HG03097 (cell line): ENCODE measurements at regions not wholly inside any gene's neighbourhood (a gene's known extent, or its start where the extent isn't known, plus 50 kb on each side); places are given as distances from the start of the nearest gene placed in this dataset.
"Not testable (repeated sequence)": the region's sequence is repeated elsewhere in the genome, so short reads cannot be mapped to it uniquely, and the experiment has no call there.

Experiments used
- ATAC-seq: cut with Tn5 transposase; IDR thresholded peaks from one replicate; pipeline ENCODE4 v1.9.1; 2021; ENCODE audit not compliant: unreplicated experiment, low FRiP score

DNA sequence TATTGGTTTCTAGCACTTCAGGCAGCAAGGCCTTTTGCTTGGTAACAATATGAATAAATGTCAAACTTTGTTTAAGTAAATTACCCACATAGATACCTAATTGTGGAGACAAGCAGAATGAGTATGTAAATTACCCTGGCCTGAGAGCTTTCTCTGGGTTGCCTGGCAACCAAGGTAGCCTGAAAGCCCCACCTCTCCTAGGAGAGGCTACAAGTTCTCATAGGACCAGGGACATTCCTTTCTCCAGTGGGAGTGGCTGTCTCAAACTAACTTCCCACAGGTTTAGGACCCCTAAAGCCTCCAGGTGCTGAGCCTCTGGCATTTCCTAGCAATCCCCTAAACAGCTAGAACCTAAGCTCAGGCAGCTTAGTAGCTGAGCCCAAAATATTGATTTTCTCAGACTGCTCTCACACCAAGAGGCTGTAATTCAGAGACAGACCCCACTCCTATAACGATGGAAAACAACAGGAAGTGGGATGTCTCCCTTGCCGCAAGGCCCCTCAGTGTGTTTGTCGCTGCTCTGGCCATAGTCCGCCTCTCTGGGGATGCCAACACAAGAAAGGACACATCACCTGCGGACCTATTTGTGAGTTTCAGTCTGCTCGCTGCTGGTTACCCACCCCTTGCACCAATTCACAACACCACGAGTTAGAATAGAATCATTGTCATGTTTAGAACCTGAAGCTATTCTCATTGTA is 207.3 kb downstream of the DLEU7 start:
- no peak for ATAC-seq

DNA sequence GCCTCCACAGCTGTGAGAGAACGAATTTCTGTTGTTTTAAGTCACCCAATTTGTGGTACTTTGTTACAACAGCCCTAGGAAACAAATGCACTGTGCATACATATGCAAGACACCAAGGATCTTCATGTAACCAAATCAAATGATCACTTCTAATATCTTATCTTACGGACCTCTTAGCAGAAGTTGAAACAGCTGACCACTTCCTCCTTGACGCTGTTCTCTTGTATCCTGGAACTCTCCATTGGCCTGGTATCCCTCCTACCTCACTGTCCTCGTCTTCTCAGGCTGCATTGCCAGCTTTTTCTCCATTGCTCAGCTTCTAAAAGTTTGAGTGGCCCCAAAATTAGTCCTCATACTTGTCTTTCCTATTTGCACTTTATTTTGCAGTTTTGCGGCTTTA is 200.4 kb downstream of the DLEU7 start:
- no peak for ATAC-seq

GRCh38 chr13:50644081-50644871 is 199.2 kb downstream of the DLEU7 start:
- ATAC-seq, result no peak

- ATAC-seq, result no peak
Observed at GRCh38 chr13:50645092-50645491, 198.4 kb downstream of the DLEU7 start.

- no peak for ATAC-seq
Observed at GRCh38 chr13:50646070-50646469, 197.4 kb downstream of the DLEU7 start.

GRCh38 chr13:50649211-50649610 is 194.3 kb downstream of the DLEU7 start:
- no peak for ATAC-seq

DNA sequence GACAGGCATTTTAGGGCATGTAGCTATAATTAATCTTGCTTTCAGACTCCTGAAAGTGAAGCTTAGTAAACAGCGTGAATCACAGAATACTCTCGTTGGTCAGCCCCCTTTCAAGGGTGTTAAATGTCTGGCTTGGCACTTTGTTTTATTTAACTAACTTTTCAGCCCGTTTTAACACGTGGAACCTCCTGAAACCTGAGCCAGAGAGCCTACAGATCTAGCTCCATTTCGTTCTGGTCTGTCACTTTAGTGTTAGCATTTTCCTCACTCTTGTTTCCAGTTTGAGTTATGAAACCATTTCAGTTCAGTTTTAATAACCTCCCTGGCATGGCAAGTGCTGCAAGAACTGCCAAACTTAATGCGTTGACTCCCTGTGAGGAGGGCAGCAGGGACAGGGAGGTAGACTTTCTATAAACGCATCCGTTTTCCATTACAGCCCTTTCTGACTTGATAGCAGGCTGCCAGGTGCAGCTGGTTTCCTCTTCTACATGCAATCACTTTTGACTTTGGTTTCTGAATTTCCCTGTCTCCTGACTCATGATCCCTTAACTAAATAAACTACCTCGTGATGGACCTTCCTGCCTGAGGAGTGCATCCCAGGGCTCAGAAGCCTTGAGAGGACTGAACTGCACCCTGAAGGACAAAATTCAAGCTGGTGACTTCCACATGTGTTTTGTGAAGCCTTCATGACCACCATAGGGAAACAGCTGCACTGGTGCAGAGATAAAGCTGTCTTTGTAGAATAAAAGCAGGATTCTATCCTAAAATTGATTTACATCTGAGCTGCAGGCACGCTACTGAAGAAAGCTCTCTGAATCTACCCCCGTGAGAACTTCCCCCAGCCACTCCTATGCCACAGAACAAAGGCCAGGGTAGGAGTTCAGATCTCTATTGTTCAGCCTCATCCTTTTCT is 192.6 kb downstream of the DLEU7 start:
- ATAC-seq, result no peak

DNA sequence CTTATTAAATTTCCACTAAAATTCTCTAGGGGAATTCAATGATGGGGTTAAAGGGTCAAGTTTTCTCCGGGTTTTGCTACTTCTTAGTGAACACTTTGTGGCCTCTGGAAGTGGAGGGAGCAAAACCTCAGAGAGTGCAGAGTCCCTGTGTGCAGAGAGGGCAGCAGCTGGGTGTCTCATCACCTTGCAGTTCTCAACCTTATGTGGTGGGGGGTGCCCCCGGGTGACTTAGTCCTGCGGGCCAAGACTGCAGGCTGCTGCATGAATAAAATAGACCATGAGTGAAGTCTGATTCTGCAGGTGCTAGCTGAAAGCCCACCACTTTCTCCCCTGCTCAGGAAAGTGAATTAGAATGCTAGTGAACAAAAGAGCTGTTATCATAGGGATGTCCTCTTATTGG is 191.6 kb downstream of the DLEU7 start:
- ATAC-seq, result no peak

DNA sequence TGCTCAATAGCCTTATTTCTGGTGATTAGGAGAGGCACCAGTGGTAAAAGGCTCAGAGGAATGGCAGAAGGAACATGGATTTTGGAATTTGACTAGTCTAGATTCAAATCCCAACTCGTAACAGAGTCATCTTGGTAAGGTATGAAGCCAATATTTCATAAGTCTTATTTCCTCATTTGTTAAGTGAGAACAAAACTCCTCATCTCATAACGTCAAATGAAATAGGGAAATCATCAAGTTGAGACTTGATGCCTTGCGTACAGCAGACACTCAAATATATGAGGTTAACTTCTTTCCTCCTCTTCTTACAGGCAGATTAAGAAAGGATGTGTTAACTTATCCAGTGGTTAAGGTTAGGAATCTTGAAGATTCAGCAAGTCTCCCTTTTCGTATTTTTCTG is 189.2 kb downstream of the DLEU7 start:
- ATAC-seq, result no peak

DNA sequence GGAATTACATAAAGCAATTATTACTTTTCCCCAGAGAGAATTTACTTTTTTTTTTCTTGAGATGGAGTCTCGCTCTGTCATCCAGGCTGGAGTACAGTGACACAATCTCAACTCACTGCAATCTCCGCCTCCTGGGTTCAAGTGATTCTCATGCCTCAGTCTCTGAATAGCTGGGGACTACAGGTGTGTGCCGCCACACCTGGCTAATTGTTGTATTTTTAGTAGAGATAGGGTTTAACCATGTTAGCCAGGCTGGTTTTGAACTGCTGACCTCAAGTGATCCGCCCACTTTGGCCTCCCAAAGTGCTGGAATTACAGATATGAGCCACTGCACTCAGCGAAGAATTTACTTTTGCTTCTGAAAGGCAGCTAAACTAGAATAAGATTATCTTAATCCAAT is 181.6 kb downstream of the DLEU7 start:
- ATAC-seq, result not testable (repeated sequence)

- no peak for ATAC-seq
Observed at GRCh38 chr13:50664951-50665350, 178.5 kb downstream of the DLEU7 start.

DNA sequence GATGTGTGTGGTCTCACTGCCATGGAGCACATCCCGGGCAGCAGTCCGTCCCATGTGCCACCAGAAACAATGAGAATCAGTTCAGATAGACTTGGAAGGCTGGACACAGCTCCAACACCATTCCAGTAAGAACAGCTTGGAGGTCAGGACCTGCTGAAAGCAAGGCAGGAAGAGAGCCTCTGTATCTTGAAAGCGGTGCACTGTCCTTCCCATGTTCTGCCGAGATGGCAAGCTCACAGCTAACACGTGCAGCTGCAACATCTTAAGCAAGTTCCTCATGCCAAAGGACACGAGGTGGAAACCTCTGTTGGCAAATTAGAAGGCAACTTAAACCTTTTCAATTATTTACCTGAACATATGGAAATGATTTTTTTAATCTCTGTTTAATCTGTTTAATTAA is 175.4 kb downstream of the DLEU7 start:
- no peak for ATAC-seq

- ATAC-seq, result no peak
Observed at GRCh38 chr13:50668691-50669271, 174.7 kb downstream of the DLEU7 start.

DNA sequence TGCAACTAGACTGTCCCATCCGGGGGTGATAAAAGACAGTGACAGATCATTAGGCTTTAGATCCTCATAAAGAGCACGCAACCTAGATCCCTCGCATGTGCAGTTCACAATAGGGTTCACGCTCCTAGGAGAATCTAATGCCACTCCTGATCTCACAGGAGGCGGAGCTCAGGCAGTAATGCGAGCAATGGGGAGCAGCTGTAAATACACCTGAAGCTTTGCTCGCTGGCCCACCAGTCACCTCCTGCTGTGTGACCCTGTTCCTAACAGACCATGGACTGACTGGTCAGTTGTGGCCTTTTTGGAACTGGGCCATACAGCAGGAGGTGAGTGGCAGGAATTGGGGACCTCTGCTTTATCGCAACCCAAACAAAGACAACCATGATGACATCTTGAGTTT is 173.2 kb downstream of the DLEU7 start:
- ATAC-seq, result no peak

DNA sequence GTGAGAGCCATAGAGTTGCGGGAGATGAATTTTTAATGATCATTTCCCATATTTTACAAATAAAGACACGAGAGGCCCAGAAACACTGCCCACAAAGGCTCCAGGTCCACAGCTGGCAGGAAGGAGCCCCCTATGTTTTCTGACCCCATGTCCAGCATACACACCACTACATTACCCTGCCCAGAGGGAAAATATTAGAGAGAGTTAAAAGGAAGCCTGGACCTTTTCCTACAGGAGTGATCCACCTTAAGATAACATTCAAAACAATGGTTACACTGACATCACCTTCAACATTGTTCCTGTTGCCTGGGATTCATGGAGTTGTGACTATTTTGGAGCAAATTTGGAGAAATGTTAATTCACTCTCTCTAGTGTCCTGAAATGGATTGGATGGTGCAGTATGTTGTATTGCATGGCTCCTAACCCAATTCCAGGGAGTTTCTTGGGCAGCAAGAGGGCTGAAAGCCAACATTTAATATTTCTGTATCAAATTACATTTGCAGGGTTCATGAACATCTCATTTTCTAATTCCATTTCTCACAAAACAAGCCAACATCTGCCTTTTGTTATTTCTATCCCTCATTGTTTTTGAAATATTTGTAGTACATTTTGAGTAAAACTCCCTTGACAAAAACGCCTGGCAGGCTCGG is 172.5 kb downstream of the DLEU7 start:
- no peak for ATAC-seq

- no peak for ATAC-seq
Observed at GRCh38 chr13:50671497-50671850, 172.0 kb downstream of the DLEU7 start.

DNA sequence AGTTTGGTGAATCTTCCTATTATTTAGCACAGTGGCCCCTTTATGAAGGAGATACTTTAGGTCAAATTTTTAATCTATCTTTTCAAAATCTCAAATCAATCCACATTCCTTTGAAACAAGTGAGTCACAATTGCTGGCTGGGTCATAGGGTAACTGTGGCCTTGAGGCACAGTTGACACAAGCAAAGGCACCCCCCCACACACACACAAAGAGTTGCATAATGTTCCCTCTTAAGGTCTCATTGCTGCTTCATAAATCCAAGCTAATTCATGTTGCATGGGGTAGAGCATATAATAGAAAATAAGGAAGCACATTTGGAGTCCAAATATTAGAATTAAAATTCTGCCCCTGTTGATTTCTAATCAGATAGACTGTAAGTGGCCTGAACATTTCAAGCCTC is 171.5 kb downstream of the DLEU7 start:
- ATAC-seq, result no peak

- no peak for ATAC-seq
Observed at GRCh38 chr13:50675651-50676050, 167.8 kb downstream of the DLEU7 start.

- ATAC-seq, result no peak
Observed at GRCh38 chr13:50676602-50677001, 166.9 kb downstream of the DLEU7 start.

DNA sequence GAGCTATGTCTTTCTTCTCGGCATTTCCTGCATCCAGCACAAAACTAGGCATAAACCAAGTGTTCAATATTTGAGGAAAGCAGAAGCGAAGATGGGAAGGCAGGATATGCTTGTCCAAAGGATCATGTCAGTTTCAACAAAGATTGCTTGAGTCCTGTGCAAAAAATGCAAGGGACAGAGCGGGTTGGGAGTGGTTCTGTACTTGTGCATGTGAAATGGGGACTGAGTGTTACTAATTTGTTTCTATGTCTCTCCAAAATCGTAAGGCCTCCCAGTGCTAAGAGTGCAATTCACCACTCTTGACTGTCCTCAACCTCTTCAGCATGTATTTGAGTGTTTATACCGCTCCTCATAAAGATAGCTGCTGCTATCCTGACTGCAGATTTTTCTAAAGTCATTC is 166.2 kb downstream of the DLEU7 start:
- no peak for ATAC-seq
